Adrenal gland (tissue), 9 donors: ENCODE measurements at regions not wholly inside any gene's neighbourhood (a gene's known extent, or its start where the extent isn't known, plus 50 kb on each side); places are given as distances from the start of the nearest gene placed in this dataset.

Experiments used
- DNase-seq, 7 donors: peaks; one replicate each; pipeline ENCODE4 v3.0.0-alpha.2; 2019 to 2020
- H3K27ac ChIP-seq, 5 donors: fragments of 200-600 bp; sonication (generic) in 4 of 5; 1 replicate in 3 of 5; 2 replicates in 2 of 5; pipeline versions ENCODE4 v1.5.1 to v1.8.0; 2016 to 2020; ENCODE audit warnings: mild to moderate bottlenecking in 1 of 5
- H3K27me3 ChIP-seq: fragments of 200-600 bp; 2 replicates; pipeline ENCODE4 v1.8.0; 2021
- H3K36me3 ChIP-seq, 2 donors: fragments of 200-600 bp; replicated peaks in 1 of 2; 1 replicate in 1 of 2; 2 replicates in 1 of 2; pipeline versions ENCODE4 v1.5.1 to v1.8.0; 2018 to 2022
- H3K4me1 ChIP-seq, 2 donors: fragments of 200-600 bp; replicated peaks in 1 of 2; 1 replicate in 1 of 2; 2 replicates in 1 of 2; pipeline versions ENCODE4 v1.5.1 to v1.8.0; 2018 to 2021
- H3K4me3 ChIP-seq, 4 donors: fragments of 200-600 bp; sonication (generic) in 3 of 4; one replicate each; pipeline ENCODE4 v1.5.1; 2016 to 2018
- H3K9me3 ChIP-seq, 3 donors: fragments of 200-600 bp; sonication (generic) in 1 of 3; replicated peaks in 1 of 3; 1 replicate in 2 of 3; 2 replicates in 1 of 3; pipeline versions ENCODE4 v1.5.1 to v1.8.0; 2016 to 2021
- POLR2A ChIP-seq, 2 donors: fragments of 450-650 bp; IDR thresholded peaks; one replicate each; pipeline ENCODE4 v1.6.1; 2017; ENCODE audit warnings: antibody characterized with exemption in 2 of 2, mild to moderate bottlenecking in 2 of 2, moderate library complexity in 1 of 2
- WGBS, 4 donors: extraction: QIAGEN DNeasy Blood & Tissue Kit in 2 of 4; methylation state at CpG; one replicate each; pipeline versions ENCODE4 v1.1.5 to v1.1.7; 2013 to 2017; 5-methylcytosine and 5-hydroxymethylcytosine counted together
- intact Hi-C, 2 donors: fragments of 100-400 bp; cut with DNase I; formaldehyde crosslinking; loops; one replicate each; pipeline versions ENCODE4 v1.14.1 to v1.15.0; 2022 to 2023
- TF ChIP-seq, protein P1 (sequence below), 6 experiments: fragments of 450-650 bp in 4 of 6; fragments of 200-600 bp in 2 of 6; sonication (generic) in 1 of 6; IDR thresholded peaks; 1 replicate in 5 of 6; 2 replicates in 1 of 6; pipeline versions ENCODE4 v1.5.1 to v1.8.0; 2016 to 2021; ENCODE audit warnings: antibody characterized with exemption in 6 of 6, mild to moderate bottlenecking in 2 of 6, moderate library complexity in 1 of 6
- donor health status: healthy with polysubstance abuse.
- donor health status: Bipolar disorder and iron deficiency.
- donor health status: DM: yes; HTN: yes; CAD: no.
- donor health status: DM: no; HTN: no; CAD: no.
- donor health status: DM: no; HTN: no; CAD: no.

DNA sequence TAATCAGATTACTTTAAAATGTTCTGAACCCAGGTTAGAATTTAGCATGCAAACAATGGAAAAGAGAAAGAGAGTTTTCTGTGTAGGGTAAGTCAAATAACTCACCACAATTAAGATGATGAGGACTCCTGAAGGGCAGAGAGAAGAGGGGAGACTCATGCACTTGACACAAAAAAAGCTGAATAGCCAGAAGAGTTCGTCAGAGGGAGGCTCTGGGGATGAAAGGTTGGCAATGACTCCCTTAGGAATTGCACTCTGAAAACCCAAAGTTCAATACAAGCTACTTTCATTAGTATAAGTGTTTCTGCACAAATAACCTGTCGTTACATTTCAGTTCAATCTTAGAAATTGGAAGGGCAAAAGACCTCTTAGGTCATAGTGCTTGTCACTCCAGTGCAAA is 434.4 kb upstream of the PCDH9 start:
- H3K9me3 ChIP-seq, result no peaks in the 10 kb centered on the region
- H3K4me3 ChIP-seq, result no peak overlapping the region
- H3K27ac ChIP-seq, result no peak overlapping the region
- H3K4me1 ChIP-seq, result no peaks in the 10 kb centered on the region
- intact Hi-C loops, result no loop called here
- TF ChIP-seq POLR2A (IDR thresholded peaks at IDR 0.05), result no peak
- TF ChIP-seq, protein P1, sequence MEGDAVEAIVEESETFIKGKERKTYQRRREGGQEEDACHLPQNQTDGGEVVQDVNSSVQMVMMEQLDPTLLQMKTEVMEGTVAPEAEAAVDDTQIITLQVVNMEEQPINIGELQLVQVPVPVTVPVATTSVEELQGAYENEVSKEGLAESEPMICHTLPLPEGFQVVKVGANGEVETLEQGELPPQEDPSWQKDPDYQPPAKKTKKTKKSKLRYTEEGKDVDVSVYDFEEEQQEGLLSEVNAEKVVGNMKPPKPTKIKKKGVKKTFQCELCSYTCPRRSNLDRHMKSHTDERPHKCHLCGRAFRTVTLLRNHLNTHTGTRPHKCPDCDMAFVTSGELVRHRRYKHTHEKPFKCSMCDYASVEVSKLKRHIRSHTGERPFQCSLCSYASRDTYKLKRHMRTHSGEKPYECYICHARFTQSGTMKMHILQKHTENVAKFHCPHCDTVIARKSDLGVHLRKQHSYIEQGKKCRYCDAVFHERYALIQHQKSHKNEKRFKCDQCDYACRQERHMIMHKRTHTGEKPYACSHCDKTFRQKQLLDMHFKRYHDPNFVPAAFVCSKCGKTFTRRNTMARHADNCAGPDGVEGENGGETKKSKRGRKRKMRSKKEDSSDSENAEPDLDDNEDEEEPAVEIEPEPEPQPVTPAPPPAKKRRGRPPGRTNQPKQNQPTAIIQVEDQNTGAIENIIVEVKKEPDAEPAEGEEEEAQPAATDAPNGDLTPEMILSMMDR (IDR thresholded peaks at IDR 0.05), result no peak
- no peaks in the 10 kb centered on the region for H3K36me3 ChIP-seq
- H3K27me3 ChIP-seq, result no peaks in the 10 kb centered on the region
- 61 to 67% (median 62%) methylated on average over 2 of the region's 2 CpGs for WGBS, 4 donors
- no peak for DNase-seq

DNA sequence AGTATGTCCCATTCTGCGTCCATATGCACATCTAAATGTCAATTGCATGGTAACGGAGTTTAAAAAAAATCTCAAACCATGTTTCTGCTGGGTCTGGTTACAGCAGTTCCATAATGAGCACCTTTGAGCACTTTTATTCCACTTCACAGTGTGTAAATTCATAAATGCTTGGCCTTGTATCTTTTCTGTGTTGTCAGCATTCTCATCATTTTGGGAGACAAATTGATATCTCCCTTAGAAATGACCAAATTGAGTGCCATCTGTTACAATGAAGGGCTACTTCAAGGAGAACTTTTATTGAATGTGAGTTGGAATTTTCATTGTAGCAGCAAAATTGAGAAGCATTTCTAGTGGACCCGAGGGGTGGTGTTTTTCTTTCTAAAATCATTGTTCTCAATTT is 432.9 kb upstream of the PCDH9 start:
- no peak for TF ChIP-seq POLR2A (IDR thresholded peaks at IDR 0.05)
- TF ChIP-seq, protein P1 (IDR thresholded peaks at IDR 0.05), result no peak
- no peaks in the 10 kb centered on the region for H3K27me3 ChIP-seq
- intact Hi-C loops, result no loop called here
- 75 to 85% (median 81%) methylated on average over 3 of the region's 3 CpGs for WGBS, 4 donors
- DNase-seq, result no peak
- no peak overlapping the region for H3K4me3 ChIP-seq
- H3K27ac ChIP-seq, result no peak overlapping the region
- H3K36me3 ChIP-seq, result no peaks in the 10 kb centered on the region
- H3K9me3 ChIP-seq, result no peaks in the 10 kb centered on the region
- H3K4me1 ChIP-seq, result no peaks in the 10 kb centered on the region

DNA sequence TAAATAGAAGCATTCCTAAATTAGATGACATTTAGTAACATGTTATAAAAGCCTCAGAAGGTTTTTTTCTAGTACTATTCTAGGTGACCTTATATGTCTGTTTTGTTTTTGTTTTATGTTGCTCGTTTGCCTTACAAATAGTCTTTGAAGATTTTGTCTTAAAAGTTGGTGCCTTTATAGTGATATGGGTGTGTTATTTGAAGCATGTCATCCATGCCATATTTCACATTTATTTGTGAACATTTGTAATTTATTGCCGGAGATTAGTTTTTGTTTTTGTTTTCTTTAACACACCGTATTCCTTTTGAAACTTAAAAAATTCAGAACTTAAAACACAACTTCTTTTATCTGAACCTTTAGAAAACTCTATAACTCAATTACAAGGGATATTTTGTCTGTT is 422.8 kb upstream of the PCDH9 start:
- Histone ChIP-seq H3K9me3 (no peaks in the 10 kb centered on the region), H3K36me3 (no peaks in the 10 kb centered on the region), H3K27me3 (no peaks in the 10 kb centered on the region), H3K4me3 (no peak overlapping the region), H3K27ac (no peak overlapping the region), H3K4me1 (no peaks in the 10 kb centered on the region)
- no peak for TF ChIP-seq POLR2A (IDR thresholded peaks at IDR 0.05)
- TF ChIP-seq, protein P1 (IDR thresholded peaks at IDR 0.05), result no peak
- WGBS, 4 donors, result 27 to 37% (median 29%) methylated on average over 3 of the region's 3 CpGs
- no peak for DNase-seq
- intact Hi-C loops, result no loop called here

DNA sequence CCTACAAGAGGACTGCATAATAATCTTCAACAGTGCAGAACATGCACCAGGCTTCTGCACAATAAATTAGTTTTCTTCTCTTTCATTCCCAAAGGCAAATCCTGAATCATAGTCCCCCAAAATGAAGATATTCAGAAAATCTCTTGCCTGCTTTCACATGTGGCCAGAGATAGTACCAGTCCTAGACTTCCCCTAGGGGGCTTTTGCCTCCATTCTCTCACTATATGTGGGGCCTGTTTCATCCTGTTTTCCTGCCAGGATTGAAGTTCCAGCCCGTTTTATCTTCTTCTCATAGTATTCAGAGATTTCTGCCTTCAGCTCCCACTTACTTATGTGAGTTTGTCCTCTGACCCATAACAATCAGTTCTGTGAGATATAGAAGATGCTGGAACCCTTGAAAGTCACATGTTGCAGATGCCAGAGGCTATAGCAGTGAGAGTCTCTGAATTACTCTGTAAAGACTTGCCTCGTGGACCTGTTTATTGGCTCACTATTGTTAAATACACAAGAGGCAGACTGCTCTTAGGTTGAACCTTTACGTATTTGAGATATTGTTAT is 421.9 kb upstream of the PCDH9 start:
- H3K27ac ChIP-seq, result no peak overlapping the region
- H3K4me3 ChIP-seq, result no peak overlapping the region
- no peaks in the 10 kb centered on the region for H3K9me3 ChIP-seq
- no peaks in the 10 kb centered on the region for H3K4me1 ChIP-seq
- intact Hi-C loops, result no loop called here
- no peak for DNase-seq
- H3K27me3 ChIP-seq, result no peaks in the 10 kb centered on the region
- TF ChIP-seq, protein P1 (IDR thresholded peaks at IDR 0.05), result no peak
- no peak for TF ChIP-seq POLR2A (IDR thresholded peaks at IDR 0.05)
- H3K36me3 ChIP-seq, result no peaks in the 10 kb centered on the region
- 44 to 58% (median 51%) methylated on average over 3 of the region's 3 CpGs for WGBS, 4 donors
